Stimulated activated CD4-positive, alpha-beta T cell treated with anti-CD3 and anti-CD28 coated beads, Interleukin-2, amount 100 ng/mL, for 48 hours (primary cell): ENCODE measurements at regions not wholly inside any gene's neighbourhood (a gene's known extent, or its start where the extent isn't known, plus 50 kb on each side); places are given as distances from the start of the nearest gene placed in this dataset.
A peak's percentile ranks its signal among the peaks of the same experiment; 100 is the strongest.
"Not testable (repeated sequence)": the region's sequence is repeated elsewhere in the genome, so short reads cannot be mapped to it uniquely, and the experiment has no call there.

Source experiments
- DNase-seq, 2 donors: peaks; one replicate each; pipeline ENCODE4 v3.0.0-alpha.2; 2020

- no peak for DNase-seq
Measured at GRCh38 chr21:30104241-30104640, 62.4 kb downstream of the CLDN17 start.

- no peak for DNase-seq
Measured at GRCh38 chr21:30102871-30103270, 63.7 kb downstream of the CLDN17 start.

GRCh38 chr21:30101967-30102366, 64.6 kb downstream of the CLDN17 start:
- DNase-seq, result no peak

GRCh38 chr21:30097791-30098190, 68.8 kb downstream of the CLDN17 start:
- DNase-seq, result no peak

- DNase-seq, result no peak
Measured at GRCh38 chr21:30083225-30083945, 83.2 kb downstream of the CLDN17 start.

- DNase-seq, result no peak
Measured at GRCh38 chr21:30081506-30081905, 85.1 kb downstream of the CLDN17 start.

GRCh38 chr21:30072496-30072895, 94.1 kb downstream of the CLDN17 start:
- no peak for DNase-seq

- DNase-seq, result no peak
Measured at GRCh38 chr21:30058928-30059327, 107.7 kb downstream of the CLDN17 start.

- no peak for DNase-seq
Measured at GRCh38 chr21:30057108-30057507, 109.5 kb downstream of the CLDN17 start.

GRCh38 chr21:30048570-30048969, 108.8 kb upstream of the GRIK1 start:
- DNase-seq, result no peak

GRCh38 chr21:30044447-30045064, 104.8 kb upstream of the GRIK1 start:
- DNase-seq, result peak; percentile 7 to 16

GRCh38 chr21:30042443-30042842, 102.6 kb upstream of the GRIK1 start:
- DNase-seq, result no peak

GRCh38 chr21:30033441-30033840, 93.6 kb upstream of the GRIK1 start:
- no peak for DNase-seq

- no peak for DNase-seq
Measured at GRCh38 chr21:30030416-30030815, 90.6 kb upstream of the GRIK1 start.

GRCh38 chr21:30028537-30028936, 88.7 kb upstream of the GRIK1 start:
- DNase-seq, result no peak

- DNase-seq, result no peak
Measured at GRCh38 chr21:30027986-30028385, 88.2 kb upstream of the GRIK1 start.

GRCh38 chr21:30023056-30023455, 83.3 kb upstream of the GRIK1 start:
- not testable (repeated sequence) for DNase-seq

GRCh38 chr21:30014886-30015285, 75.1 kb upstream of the GRIK1 start:
- no peak for DNase-seq

- no peak for DNase-seq
Measured at GRCh38 chr21:29991624-29992023, 51.8 kb upstream of the GRIK1 start.

- no peak for DNase-seq
Measured at GRCh38 chr21:29989634-29990234, 49.9 kb upstream of the GRIK1 start.
